Astrocyte of the cerebellum (primary cell): ENCODE measurements at regions not wholly inside any gene's neighbourhood (a gene's known extent, or its start where the extent isn't known, plus 50 kb on each side); places are given as distances from the start of the nearest gene placed in this dataset.

Experiments
- DNase-seq: peaks from one replicate; pipeline ENCODE4 v3.0.0-alpha.2; 2011; ENCODE audit warnings: low read depth
- H3K4me3 ChIP-seq: 2 replicates; pipeline ENCODE4 v1.5.1; 2011; ENCODE audit warnings: mild to moderate bottlenecking, low read depth, low read length, moderate library complexity
- CTCF ChIP-seq: IDR thresholded peaks from 2 replicates; pipeline ENCODE4 v1.5.1; 2012; ENCODE audit warnings: low read length, low read depth, moderate library complexity, mild to moderate bottlenecking; ENCODE audit errors: missing control alignments
- in situ Hi-C: cut with HindIII; loops from 2 replicates; pipeline ENCODE4 v1.10.0; 2017; ENCODE audit warnings: low sequenced_read_pairs

- TF ChIP-seq CTCF = no peak
- in situ Hi-C loops = no loop called here
- H3K4me3 ChIP-seq = no peak overlapping the region
- no peak for DNase-seq
Measured at GRCh38 chr4:45939056-45939455, 184.8 kb downstream of the GABRG1 start.

GRCh38 chr4:45931154-45931553 lies 192.7 kb downstream of the GABRG1 start:
- DNase-seq = no peak
- no peak overlapping the region for H3K4me3 ChIP-seq
- in situ Hi-C loops = loop anchor here (5.0 kb wide), 1 partner anchor 39 kb away; no protein-coding TSS in a partner anchor
- TF ChIP-seq CTCF = no peak

GRCh38 chr4:45927641-45928040 lies 196.2 kb downstream of the GABRG1 start:
- no peak for DNase-seq
- in situ Hi-C loops = no loop called here
- H3K4me3 ChIP-seq = no peak overlapping the region
- no peak for TF ChIP-seq CTCF

- H3K4me3 ChIP-seq = no peak overlapping the region
- no peak for TF ChIP-seq CTCF
- in situ Hi-C loops = no loop called here
- no peak for DNase-seq
Measured at GRCh38 chr4:45925809-45926208, 198.0 kb downstream of the GABRG1 start.

GRCh38 chr4:45920861-45921260 lies 203.0 kb downstream of the GABRG1 start:
- in situ Hi-C loops = no loop called here
- no peak overlapping the region for H3K4me3 ChIP-seq
- DNase-seq = no peak
- no peak for TF ChIP-seq CTCF

- in situ Hi-C loops = no loop called here
- no peak overlapping the region for H3K4me3 ChIP-seq
- TF ChIP-seq CTCF = no peak
- no peak for DNase-seq
Measured at GRCh38 chr4:45910511-45910910, 213.3 kb downstream of the GABRG1 start.
